SH-SY5Y (cell line): ENCODE measurements at regions not wholly inside any gene's neighbourhood (a gene's known extent, or its start where the extent isn't known, plus 50 kb on each side); places are given as distances from the start of the nearest gene placed in this dataset.

ENCODE experiments used
- GATA2 ChIP-seq: IDR thresholded peaks from 2 replicates; pipeline ENCODE4 v1.6.1; 2011; ENCODE audit warnings: mild to moderate bottlenecking, low read depth, low read length
- GATA3 ChIP-seq: IDR thresholded peaks from 2 replicates; pipeline ENCODE4 v1.6.1; 2011; ENCODE audit warnings: low read depth, mild to moderate bottlenecking, low read length, moderate library complexity

DNA sequence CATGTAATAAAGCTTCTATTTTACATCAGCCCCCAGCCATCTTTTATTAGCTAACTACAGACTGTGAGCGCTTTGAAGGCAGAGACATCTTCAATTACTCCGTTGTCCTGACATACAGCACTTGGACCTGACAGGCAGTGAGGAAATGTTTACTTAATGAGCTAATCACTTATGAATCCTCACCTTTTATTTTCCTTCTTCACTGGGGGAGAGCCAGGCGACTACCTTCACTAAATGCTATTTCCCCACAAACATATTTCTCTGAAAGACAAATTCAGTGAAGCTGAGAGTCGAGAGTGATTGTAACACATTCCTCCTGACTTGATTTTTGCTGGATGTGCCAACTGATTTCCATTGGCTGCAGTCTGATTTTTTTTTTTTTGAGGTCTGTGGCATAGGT, 192.1 kb upstream of the CLINT1 start:
- TF ChIP-seq GATA3 (no peak), GATA2 (no peak)
